ENCODE measurements at regions not wholly inside any gene's neighbourhood (a gene's known extent, or its start where the extent isn't known, plus 50 kb on each side); places are given as distances from the start of the nearest gene placed in this dataset.

DNA sequence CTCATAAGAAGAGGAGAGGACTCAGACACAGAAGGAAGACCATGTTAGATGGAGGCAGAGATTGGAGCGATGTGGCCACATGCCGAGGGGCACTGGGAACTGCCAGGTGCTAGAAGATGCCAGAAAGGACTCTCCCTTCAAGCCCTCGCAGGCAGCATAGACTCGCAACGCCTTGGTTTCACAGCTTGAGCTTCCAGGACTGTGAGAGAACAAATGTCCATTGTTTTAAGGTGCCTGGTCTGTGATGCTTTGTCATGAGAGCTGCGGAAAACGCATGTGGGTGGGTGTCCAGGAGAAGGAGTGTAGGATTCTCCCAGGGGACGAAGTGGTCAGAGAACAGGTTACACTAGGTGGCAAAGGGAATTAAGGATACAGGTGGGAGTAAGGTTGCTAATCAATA is 125.9 kb upstream of the USP29 start:
- TF ChIP-seq, protein P1, sequence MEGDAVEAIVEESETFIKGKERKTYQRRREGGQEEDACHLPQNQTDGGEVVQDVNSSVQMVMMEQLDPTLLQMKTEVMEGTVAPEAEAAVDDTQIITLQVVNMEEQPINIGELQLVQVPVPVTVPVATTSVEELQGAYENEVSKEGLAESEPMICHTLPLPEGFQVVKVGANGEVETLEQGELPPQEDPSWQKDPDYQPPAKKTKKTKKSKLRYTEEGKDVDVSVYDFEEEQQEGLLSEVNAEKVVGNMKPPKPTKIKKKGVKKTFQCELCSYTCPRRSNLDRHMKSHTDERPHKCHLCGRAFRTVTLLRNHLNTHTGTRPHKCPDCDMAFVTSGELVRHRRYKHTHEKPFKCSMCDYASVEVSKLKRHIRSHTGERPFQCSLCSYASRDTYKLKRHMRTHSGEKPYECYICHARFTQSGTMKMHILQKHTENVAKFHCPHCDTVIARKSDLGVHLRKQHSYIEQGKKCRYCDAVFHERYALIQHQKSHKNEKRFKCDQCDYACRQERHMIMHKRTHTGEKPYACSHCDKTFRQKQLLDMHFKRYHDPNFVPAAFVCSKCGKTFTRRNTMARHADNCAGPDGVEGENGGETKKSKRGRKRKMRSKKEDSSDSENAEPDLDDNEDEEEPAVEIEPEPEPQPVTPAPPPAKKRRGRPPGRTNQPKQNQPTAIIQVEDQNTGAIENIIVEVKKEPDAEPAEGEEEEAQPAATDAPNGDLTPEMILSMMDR (IDR thresholded peaks at IDR 0.05; ENCODE audit: low read depth, low read length): no peak
- no peak overlapping the region for H3K4me3 ChIP-seq (ENCODE audit: low read depth, low read length)

DNA sequence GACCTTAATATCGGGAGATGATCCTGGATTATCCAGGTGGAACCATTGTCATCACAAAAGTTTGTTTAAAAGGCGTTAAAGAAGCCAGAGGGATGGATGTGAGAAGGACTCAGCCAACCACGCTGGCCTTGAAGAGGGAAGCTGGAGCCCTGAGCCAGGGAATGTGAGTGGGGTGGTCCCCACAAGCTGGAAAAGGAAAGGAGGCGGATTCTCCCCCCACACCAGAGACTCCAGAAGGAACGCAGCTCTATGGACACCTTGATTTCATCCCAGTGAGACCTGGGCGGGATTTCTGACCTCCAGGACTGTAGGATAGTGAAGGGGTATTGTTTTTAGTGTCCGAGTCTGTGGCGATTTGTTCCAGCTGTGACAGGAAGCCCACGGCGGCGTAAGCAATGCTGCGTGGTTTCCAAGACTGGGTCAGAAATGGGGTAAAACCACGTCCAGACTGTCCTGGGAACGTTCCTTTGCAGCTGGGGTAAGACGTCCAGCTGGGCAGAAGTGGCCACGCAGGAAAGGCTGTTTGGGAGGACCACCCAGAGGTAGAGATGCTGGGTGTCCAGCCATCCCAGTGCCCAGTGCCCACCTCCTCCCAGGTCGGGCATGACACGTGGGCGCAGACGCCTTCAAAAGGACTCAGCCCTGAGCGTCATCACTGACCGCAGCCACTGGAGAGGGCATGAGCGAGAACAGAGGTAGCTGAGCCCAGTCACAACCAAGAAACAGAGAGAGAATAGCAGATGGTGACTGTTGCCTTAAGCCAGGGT is 125.4 kb upstream of the USP29 start:
- TF ChIP-seq, protein P1 (IDR thresholded peaks at IDR 0.05; ENCODE audit: low read depth, low read length): no peak
- H3K4me3 ChIP-seq (ENCODE audit: low read depth, low read length): no peak overlapping the region

DNA sequence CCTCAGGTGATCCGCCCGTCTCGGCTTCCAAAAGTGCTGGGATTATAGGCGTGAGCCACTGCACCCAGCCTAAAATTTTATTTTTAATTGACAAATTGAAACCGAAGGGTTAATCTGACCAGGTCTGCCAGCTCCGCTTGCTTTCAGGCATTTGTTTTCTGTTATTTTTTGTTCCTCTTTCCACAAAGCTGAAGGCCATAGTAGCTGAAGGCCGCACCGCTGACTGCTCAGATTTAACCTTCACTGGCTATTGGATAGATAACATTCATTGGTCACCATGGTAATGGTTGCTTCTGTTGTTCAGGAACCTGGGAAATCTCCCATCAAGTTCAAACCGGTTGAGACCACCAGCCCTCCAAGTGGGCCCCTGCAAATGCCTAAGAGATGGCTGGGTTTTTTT is 124.5 kb upstream of the USP29 start:
- TF ChIP-seq, protein P1 (IDR thresholded peaks at IDR 0.05; ENCODE audit: low read depth, low read length): no peak
- no peak overlapping the region for H3K4me3 ChIP-seq (ENCODE audit: low read depth, low read length)

DNA sequence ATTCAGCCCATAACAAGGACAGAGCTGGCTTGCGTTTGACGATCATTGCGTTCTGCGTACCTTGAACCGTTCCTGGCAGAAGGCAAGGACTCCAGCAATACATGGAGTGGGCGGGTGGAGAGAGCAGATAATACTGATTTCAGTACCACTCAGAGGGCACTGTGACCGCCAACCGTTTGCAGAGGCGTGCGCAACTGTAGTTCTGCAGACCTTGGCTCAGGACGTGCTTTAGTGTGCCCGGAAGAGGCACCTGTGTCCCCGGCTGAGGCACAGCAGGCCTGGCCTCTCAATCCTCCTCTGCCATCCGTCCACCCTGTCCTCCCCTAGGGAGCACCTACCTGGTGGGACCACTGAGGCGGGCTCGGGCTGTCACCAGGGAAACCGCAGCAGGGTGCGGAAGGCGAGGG is 117.6 kb upstream of the USP29 start:
- H3K4me3 ChIP-seq (ENCODE audit: low read depth, low read length): no peak overlapping the region
- TF ChIP-seq, protein P1 (IDR thresholded peaks at IDR 0.05; ENCODE audit: low read depth, low read length): no peak

DNA sequence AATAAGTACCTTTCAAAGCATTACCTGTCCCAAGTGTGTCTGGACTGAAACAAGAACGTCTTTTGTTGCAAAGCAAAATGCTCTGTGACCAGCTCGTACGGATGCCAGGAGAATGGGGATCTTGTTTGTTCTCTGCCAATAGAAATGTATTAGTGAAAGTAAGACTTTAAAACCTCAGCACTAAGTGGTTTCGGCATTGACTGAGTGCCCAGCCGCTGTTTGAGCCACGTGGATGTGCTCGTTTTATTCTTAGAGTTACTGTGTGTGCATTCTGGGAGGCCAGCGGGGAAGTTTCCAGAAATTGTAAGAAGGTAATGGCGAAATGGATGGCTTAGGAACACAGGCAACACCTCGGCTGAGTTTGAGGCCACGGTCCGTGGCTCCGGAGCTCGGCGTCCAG is 117.1 kb upstream of the USP29 start:
- no peak overlapping the region for H3K4me3 ChIP-seq (ENCODE audit: low read depth, low read length)
- TF ChIP-seq, protein P1 (IDR thresholded peaks at IDR 0.05; ENCODE audit: low read depth, low read length): no peak

DNA sequence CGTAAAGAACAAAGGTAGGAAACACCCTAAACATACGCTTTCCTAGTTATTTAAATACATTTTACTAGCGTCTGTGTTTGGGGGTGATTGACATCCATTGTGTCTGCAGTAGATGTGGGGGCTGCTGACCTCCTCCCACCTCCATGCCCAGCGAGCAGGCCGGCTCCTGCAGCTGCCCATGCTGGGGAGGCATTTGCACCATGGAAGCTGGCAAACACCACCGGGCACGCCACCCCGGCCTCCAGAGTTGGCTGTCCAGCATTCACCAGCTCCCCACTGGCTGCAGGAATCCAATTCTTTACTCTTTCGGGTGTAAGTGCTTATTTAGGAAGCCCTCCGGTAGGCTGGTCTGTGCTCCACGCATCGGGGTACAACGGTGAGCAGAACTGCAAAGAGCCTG is 115.4 kb upstream of the USP29 start:
- no peak overlapping the region for H3K4me3 ChIP-seq (ENCODE audit: low read depth, low read length)
- TF ChIP-seq, protein P1 (IDR thresholded peaks at IDR 0.05; ENCODE audit: low read depth, low read length): no peak

DNA sequence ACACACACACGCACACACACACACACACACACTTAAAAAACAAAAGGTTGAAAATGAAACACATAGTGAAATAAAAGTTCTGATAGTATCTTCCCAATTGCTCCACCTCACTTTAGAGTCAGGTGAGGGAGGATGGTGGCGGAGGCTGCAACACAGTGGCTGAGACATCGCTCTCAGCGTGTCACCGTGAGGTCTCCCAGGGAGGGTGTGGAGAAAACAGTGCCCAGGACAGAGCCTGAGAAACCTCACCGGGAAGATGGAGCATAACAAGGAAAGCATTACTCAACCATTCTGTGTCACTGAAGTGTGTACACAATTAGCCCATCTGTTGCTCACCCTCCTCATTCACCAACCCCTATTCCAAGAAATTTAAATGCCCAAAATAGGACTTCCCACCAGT is 111.4 kb upstream of the USP29 start:
- no peak overlapping the region for H3K4me3 ChIP-seq (ENCODE audit: low read depth, low read length)

More for the DNA sequence above, 111.4 kb upstream of the USP29 start:
- TF ChIP-seq, protein P1 (IDR thresholded peaks at IDR 0.05; ENCODE audit: low read depth, low read length): no peak
